Lower leg skin (tissue), 4 donors: ENCODE measurements at regions not wholly inside any gene's neighbourhood (a gene's known extent, or its start where the extent isn't known, plus 50 kb on each side); places are given as distances from the start of the nearest gene placed in this dataset.

Experiments used
- DNase-seq, 2 donors: peaks; one replicate each; pipeline ENCODE4 v3.0.0-alpha.2; 2019; ENCODE audit warnings: low spot score in 2 of 2
- H3K4me3 ChIP-seq: fragments of 200-600 bp; sonication (generic); 2 replicates; pipeline ENCODE4 v1.5.1; 2017; ENCODE audit warnings: mild to moderate bottlenecking, low read depth; ENCODE audit not compliant: poor library complexity, severe bottlenecking
- CTCF ChIP-seq, 3 donors: fragments of 450-650 bp; IDR thresholded peaks; one replicate each; pipeline ENCODE4 v1.5.1; 2016; ENCODE audit warnings: antibody characterized with exemption in 3 of 3, mild to moderate bottlenecking in 3 of 3, moderate library complexity in 2 of 3
- POLR2A ChIP-seq, 2 donors: fragments of 450-650 bp; IDR thresholded peaks; one replicate each; pipeline ENCODE4 v1.6.1; 2016 to 2017; ENCODE audit warnings: antibody characterized with exemption in 2 of 2, mild to moderate bottlenecking in 1 of 2, moderate library complexity in 1 of 2
- WGBS, 2 donors: methylation state at CpG; one replicate each; pipeline ENCODE4 v1.1.5; 2018; 5-methylcytosine and 5-hydroxymethylcytosine counted together
- intact Hi-C: fragments of 100-400 bp; cut with DNase I; formaldehyde crosslinking; loops from one replicate; pipeline ENCODE4 v1.15.0; 2023; ENCODE audit warnings: low total_unique reads

- TF ChIP-seq CTCF (IDR thresholded peaks at IDR 0.05) (no peak), POLR2A (IDR thresholded peaks at IDR 0.05) (no peak)
- DNase-seq = no peak
- intact Hi-C loops = no loop called here
Observed at GRCh38 chr6:126640921-126641320, 301.0 kb downstream of the CENPW start.

GRCh38 chr6:126641641-126642040, 301.7 kb downstream of the CENPW start:
- TF ChIP-seq POLR2A (IDR thresholded peaks at IDR 0.05) = no peak
- no peak for TF ChIP-seq CTCF (IDR thresholded peaks at IDR 0.05)
- WGBS, 2 donors = 74 to 92% methylated on average over 1 of the region's 1 CpG
- no peak for DNase-seq
- H3K4me3 ChIP-seq = no peak overlapping the region
- intact Hi-C loops = no loop called here

More at GRCh38 chr6:126640921-126641320, 301.0 kb downstream of the CENPW start:
- H3K4me3 ChIP-seq = no peak overlapping the region

- intact Hi-C loops = no loop called here
- 93 to 97% methylated on average over 32 to 33 of the region's 33 CpGs for WGBS, 2 donors
- TF ChIP-seq POLR2A (IDR thresholded peaks at IDR 0.05) (no peak), CTCF (IDR thresholded peaks at IDR 0.05) (no peak)
- H3K4me3 ChIP-seq = no peak overlapping the region
- no peak for DNase-seq
Observed at GRCh38 chr6:126643352-126643751, 303.4 kb downstream of the CENPW start.

GRCh38 chr6:126650931-126651330, 311.0 kb downstream of the CENPW start:
- no peak for DNase-seq
- no peak overlapping the region for H3K4me3 ChIP-seq
- TF ChIP-seq CTCF (IDR thresholded peaks at IDR 0.05) (no peak), POLR2A (IDR thresholded peaks at IDR 0.05) (no peak)
- intact Hi-C loops = no loop called here
- WGBS, 2 donors = 14 to 17% methylated on average over 2 of the region's 2 CpGs

- no peak overlapping the region for H3K4me3 ChIP-seq
- 30 to 36% methylated on average over 3 of the region's 3 CpGs for WGBS, 2 donors
- DNase-seq = no peak
- TF ChIP-seq CTCF (IDR thresholded peaks at IDR 0.05) (no peak), POLR2A (IDR thresholded peaks at IDR 0.05) (no peak)
- intact Hi-C loops = no loop called here
Observed at GRCh38 chr6:126657561-126658175, 317.8 kb downstream of the CENPW start.

GRCh38 chr6:126660376-126660775, 320.5 kb downstream of the CENPW start:
- WGBS, 2 donors = 92 to 97% methylated on average over 1 of the region's 1 CpG
- intact Hi-C loops = no loop called here
- TF ChIP-seq POLR2A (IDR thresholded peaks at IDR 0.05) (no peak), CTCF (IDR thresholded peaks at IDR 0.05) (no peak)
- DNase-seq = no peak
- no peak overlapping the region for H3K4me3 ChIP-seq
